ENCODE measurements at regions not wholly inside any gene's neighbourhood (a gene's known extent, or its start where the extent isn't known, plus 50 kb on each side); places are given as distances from the start of the nearest gene placed in this dataset.

DNA sequence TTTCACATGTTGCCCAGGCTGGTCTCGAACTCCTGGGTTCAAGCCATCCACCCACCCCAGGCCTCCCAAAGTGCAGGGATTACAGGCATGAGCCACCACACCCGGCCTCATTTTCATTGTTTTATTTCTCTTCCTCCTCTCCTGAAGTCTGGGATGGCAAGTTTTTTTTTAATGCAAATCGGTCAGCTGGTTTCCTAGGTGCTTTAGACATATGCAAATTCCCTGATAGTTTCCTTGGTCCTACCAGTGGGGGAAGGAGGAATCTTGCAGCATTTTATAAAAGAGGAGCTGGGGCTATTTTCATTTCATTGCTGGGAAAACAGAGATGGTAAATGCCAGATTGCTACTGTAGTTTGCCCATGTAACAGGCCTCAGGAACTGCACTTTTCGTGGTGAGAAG, 179.4 kb downstream of the ACTL7B start:
- Mint-ChIP-seq H3K36me3 (ENCODE audit: insufficient read depth) (no peaks in the 10 kb centered on the region), H3K9me3 (ENCODE audit: low read depth) (no peaks in the 10 kb centered on the region), H3K4me1 (ENCODE audit: low read depth) (no peaks in the 10 kb centered on the region), H3K27ac (no peak overlapping the region), H3K4me3 (ENCODE audit: low read depth) (no peak overlapping the region), H3K27me3 (peaks cover 48% of the 10 kb centered on the region)
- TF ChIP-seq, protein P1, sequence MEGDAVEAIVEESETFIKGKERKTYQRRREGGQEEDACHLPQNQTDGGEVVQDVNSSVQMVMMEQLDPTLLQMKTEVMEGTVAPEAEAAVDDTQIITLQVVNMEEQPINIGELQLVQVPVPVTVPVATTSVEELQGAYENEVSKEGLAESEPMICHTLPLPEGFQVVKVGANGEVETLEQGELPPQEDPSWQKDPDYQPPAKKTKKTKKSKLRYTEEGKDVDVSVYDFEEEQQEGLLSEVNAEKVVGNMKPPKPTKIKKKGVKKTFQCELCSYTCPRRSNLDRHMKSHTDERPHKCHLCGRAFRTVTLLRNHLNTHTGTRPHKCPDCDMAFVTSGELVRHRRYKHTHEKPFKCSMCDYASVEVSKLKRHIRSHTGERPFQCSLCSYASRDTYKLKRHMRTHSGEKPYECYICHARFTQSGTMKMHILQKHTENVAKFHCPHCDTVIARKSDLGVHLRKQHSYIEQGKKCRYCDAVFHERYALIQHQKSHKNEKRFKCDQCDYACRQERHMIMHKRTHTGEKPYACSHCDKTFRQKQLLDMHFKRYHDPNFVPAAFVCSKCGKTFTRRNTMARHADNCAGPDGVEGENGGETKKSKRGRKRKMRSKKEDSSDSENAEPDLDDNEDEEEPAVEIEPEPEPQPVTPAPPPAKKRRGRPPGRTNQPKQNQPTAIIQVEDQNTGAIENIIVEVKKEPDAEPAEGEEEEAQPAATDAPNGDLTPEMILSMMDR (IDR thresholded peaks at IDR 0.05; ENCODE audit: unreplicated experiment): no peak
- DNase-seq (ENCODE audit: low spot score, unreplicated experiment): no peak

DNA sequence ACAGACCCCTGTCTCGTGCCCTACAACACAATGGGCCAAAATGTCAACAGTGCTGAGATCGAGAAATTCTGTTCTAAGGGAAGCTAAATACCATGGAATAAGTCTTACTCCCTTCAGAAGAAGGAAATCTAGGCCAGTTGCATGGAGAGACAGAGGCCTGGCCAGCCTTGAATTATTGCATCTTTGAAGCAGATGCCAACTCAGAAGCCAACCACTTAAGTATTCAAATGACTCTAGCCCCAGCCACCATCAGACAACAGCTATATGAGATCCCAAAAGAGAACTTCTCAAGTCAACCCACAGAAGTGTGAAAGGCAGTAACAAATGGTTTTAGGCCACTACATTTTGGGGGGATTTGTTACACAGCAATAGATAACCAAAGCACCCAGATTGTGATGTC, 180.1 kb downstream of the ACTL7B start:
- H3K9me3 Mint-ChIP-seq (ENCODE audit: low read depth): no peaks in the 10 kb centered on the region
- no peak overlapping the region for H3K4me3 Mint-ChIP-seq (ENCODE audit: low read depth)
- H3K27ac Mint-ChIP-seq: no peak overlapping the region
- no peaks in the 10 kb centered on the region for H3K36me3 Mint-ChIP-seq (ENCODE audit: insufficient read depth)
- no peaks in the 10 kb centered on the region for H3K4me1 Mint-ChIP-seq (ENCODE audit: low read depth)
- TF ChIP-seq, protein P1 (IDR thresholded peaks at IDR 0.05; ENCODE audit: unreplicated experiment): no peak
- no peak for DNase-seq (ENCODE audit: low spot score, unreplicated experiment)
- peaks cover 45% of the 10 kb centered on the region for H3K27me3 Mint-ChIP-seq

DNA sequence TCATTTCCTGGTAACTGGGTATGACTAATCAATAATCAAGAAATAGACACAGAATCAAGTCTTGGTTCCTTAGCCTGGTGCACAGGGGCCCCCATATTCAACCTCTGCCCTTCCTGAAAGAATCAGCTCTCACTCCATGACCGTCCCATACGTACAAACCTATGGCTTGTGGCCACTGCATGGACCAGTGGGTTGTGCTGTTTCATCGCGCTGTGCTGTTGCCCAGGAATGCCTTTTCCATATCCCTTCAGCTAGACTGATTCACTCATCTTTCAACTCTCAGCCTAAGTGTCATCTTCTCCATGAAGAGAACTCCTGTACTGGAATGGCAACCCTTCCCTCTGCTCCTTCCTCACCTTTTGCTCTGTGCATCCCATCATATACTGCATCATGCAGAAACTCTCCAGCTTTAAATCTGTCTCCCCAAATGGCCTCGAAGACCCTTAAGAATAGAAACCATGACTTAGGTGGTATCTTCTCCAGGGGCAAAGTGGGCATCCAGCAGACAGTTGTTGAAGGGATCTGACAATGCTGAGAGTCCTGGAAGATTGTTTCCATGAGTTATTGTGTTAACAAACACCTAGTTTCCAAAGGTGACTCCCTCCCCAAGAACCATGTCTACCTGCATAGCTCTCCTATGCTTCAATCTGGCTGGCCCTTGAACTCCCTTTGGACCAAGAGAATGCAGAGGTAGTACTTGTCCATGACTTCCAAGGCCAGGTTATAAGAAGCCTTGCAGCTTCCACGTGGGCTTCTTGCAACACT, 180.8 kb downstream of the ACTL7B start:
- H3K4me1 Mint-ChIP-seq (ENCODE audit: low read depth): no peaks in the 10 kb centered on the region
- DNase-seq (ENCODE audit: low spot score, unreplicated experiment): no peak
- H3K27ac Mint-ChIP-seq: no peak overlapping the region
- TF ChIP-seq, protein P1 (IDR thresholded peaks at IDR 0.05; ENCODE audit: unreplicated experiment): no peak
- H3K4me3 Mint-ChIP-seq (ENCODE audit: low read depth): no peak overlapping the region
- H3K36me3 Mint-ChIP-seq (ENCODE audit: insufficient read depth): no peaks in the 10 kb centered on the region
- H3K9me3 Mint-ChIP-seq (ENCODE audit: low read depth): no peaks in the 10 kb centered on the region
- peaks cover 50% of the 10 kb centered on the region for H3K27me3 Mint-ChIP-seq

DNA sequence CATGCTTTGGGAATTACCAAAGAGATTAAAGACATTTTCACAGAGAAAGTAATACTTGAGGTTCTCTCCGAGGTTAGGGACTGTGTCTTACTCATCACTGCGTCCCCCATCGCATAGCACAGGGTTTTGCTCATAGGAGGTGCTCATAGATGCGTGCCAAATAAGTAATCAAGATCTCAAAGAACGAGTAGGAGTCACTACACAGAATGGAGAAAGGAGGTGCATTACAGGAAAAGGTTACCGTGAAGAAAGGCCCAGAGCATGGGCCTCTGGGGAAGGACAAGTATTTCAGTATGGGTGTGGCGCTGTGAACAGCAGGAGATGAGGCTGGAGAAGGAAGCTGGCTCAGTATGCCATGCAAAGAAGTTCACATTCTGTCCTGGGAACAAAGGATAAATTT, 182.4 kb downstream of the ACTL7B start:
- Mint-ChIP-seq H3K36me3 (ENCODE audit: insufficient read depth) (no peaks in the 10 kb centered on the region), H3K27me3 (peaks cover 53% of the 10 kb centered on the region), H3K4me1 (ENCODE audit: low read depth) (no peaks in the 10 kb centered on the region), H3K9me3 (ENCODE audit: low read depth) (no peaks in the 10 kb centered on the region), H3K4me3 (ENCODE audit: low read depth) (no peak overlapping the region), H3K27ac (no peak overlapping the region)
- TF ChIP-seq, protein P1 (IDR thresholded peaks at IDR 0.05; ENCODE audit: unreplicated experiment): no peak
- DNase-seq (ENCODE audit: low spot score, unreplicated experiment): no peak

DNA sequence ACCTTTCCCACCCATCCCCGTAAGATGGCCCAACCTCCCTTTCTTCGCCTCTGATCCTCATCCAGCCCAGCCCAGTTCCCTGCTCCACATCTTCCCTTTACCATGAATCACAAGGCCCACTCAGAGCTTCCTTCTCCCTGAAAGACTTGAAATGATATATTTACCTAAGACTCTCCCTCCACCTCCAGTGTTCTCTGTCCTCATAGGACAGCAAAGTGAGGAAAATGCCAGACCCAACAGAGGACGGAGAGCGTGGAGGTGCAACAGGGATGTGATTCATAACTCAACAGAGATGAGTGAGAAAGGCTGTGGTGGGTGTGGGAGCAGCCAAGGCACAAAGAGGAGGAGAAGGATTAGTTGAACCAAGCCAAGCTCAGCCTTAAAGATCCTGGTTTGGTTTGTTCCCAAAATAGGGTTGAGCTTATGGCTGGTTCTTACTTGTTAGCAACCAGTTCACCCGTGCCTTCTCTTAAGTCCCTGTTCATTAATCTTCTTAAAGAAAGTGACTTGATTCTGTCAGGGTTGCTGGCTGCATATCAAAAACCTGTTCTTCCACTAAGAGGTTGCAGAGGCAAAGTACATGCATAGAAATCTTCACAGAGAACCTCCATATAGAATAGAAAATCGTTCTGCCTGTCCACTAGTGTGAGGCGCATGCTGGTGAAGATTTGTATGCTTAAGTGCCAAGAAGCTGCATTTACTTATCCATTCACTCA, 183.2 kb downstream of the ACTL7B start:
- TF ChIP-seq, protein P1 (IDR thresholded peaks at IDR 0.05; ENCODE audit: unreplicated experiment): no peak
- no peak for DNase-seq (ENCODE audit: low spot score, unreplicated experiment)
- H3K27ac Mint-ChIP-seq: no peak overlapping the region
- H3K4me1 Mint-ChIP-seq (ENCODE audit: low read depth): no peaks in the 10 kb centered on the region
- H3K27me3 Mint-ChIP-seq: peaks cover 57% of the 10 kb centered on the region
- H3K4me3 Mint-ChIP-seq (ENCODE audit: low read depth): no peak overlapping the region
- no peaks in the 10 kb centered on the region for H3K9me3 Mint-ChIP-seq (ENCODE audit: low read depth)
- no peaks in the 10 kb centered on the region for H3K36me3 Mint-ChIP-seq (ENCODE audit: insufficient read depth)
